BE2C (cell line): ENCODE measurements at regions not wholly inside any gene's neighbourhood (a gene's known extent, or its start where the extent isn't known, plus 50 kb on each side); places are given as distances from the start of the nearest gene placed in this dataset.
"Not testable (repeated sequence)": the region's sequence is repeated elsewhere in the genome, so short reads cannot be mapped to it uniquely, and the experiment has no call there.

ENCODE experiments used
- DNase-seq: peaks from one replicate; pipeline ENCODE4 v3.0.0-alpha.2; 2020
- H3K27me3 ChIP-seq: fragments of 250-450 bp; sonication (Bioruptor Pico); 2 replicates; pipeline ENCODE4 v1.5.1; 2020; ENCODE audit warnings: mild to moderate bottlenecking
- H3K36me3 ChIP-seq: fragments of 250-450 bp; sonication (Bioruptor Pico); 2 replicates; pipeline ENCODE4 v1.5.1; 2020; ENCODE audit warnings: mild to moderate bottlenecking
- H3K4me1 ChIP-seq: fragments of 250-450 bp; sonication (Bioruptor Pico); 2 replicates; pipeline ENCODE4 v1.5.1; 2020
- H3K4me3 ChIP-seq: 2 replicates; pipeline ENCODE4 v1.5.1; 2011; ENCODE audit warnings: low read depth, low read length
- H3K9me3 ChIP-seq: fragments of 250-450 bp; sonication (Bioruptor Pico); 2 replicates; pipeline ENCODE4 v1.5.1; 2020
- CTCF ChIP-seq: IDR thresholded peaks from 2 replicates; pipeline ENCODE4 v1.5.1; 2012; ENCODE audit warnings: mild to moderate bottlenecking, low read depth, low read length

- Histone ChIP-seq H3K27me3 (no peaks in the 10 kb centered on the region), H3K9me3 (no peaks in the 10 kb centered on the region), H3K4me3 (no peak overlapping the region), H3K36me3 (no peaks in the 10 kb centered on the region), H3K4me1 (no peaks in the 10 kb centered on the region)
- TF ChIP-seq CTCF = no peak
- DNase-seq = no peak
Observed at GRCh38 chr14:89743828-89744227, 210.7 kb downstream of the EFCAB11 start.

GRCh38 chr14:89740241-89740640 is 214.3 kb downstream of the EFCAB11 start:
- TF ChIP-seq CTCF = no peak
- no peaks in the 10 kb centered on the region for H3K36me3 ChIP-seq
- no peak overlapping the region for H3K4me3 ChIP-seq
- H3K27me3 ChIP-seq = no peaks in the 10 kb centered on the region
- no peaks in the 10 kb centered on the region for H3K4me1 ChIP-seq
- DNase-seq = no peak
- H3K9me3 ChIP-seq = no peaks in the 10 kb centered on the region

- Histone ChIP-seq H3K4me1 (no peaks in the 10 kb centered on the region), H3K9me3 (no peaks in the 10 kb centered on the region), H3K36me3 (no peaks in the 10 kb centered on the region), H3K4me3 (no peak overlapping the region), H3K27me3 (no peaks in the 10 kb centered on the region)
- no peak for TF ChIP-seq CTCF
- DNase-seq = no peak
Observed at GRCh38 chr14:89736881-89737280, 217.6 kb downstream of the EFCAB11 start.

GRCh38 chr14:89731396-89731933 is 223.1 kb downstream of the EFCAB11 start:
- no peaks in the 10 kb centered on the region for H3K36me3 ChIP-seq
- no peak overlapping the region for H3K4me3 ChIP-seq
- DNase-seq = no peak
- no peak for TF ChIP-seq CTCF
- no peaks in the 10 kb centered on the region for H3K9me3 ChIP-seq
- no peaks in the 10 kb centered on the region for H3K4me1 ChIP-seq
- H3K27me3 ChIP-seq = no peaks in the 10 kb centered on the region

GRCh38 chr14:89730687-89731086 is 223.8 kb downstream of the EFCAB11 start:
- no peak for TF ChIP-seq CTCF
- Histone ChIP-seq H3K4me1 (no peaks in the 10 kb centered on the region), H3K36me3 (no peaks in the 10 kb centered on the region), H3K4me3 (no peak overlapping the region), H3K27me3 (no peaks in the 10 kb centered on the region), H3K9me3 (no peaks in the 10 kb centered on the region)
- DNase-seq = no peak

- H3K4me1 ChIP-seq = no peaks in the 10 kb centered on the region
- H3K4me3 ChIP-seq = no peak overlapping the region
- no peaks in the 10 kb centered on the region for H3K36me3 ChIP-seq
- no peak for DNase-seq
- no peak for TF ChIP-seq CTCF
- H3K9me3 ChIP-seq = no peaks in the 10 kb centered on the region
- no peaks in the 10 kb centered on the region for H3K27me3 ChIP-seq
Observed at GRCh38 chr14:89728964-89729363, 225.6 kb downstream of the EFCAB11 start.

GRCh38 chr14:89726226-89726625 is 228.3 kb downstream of the EFCAB11 start:
- DNase-seq, H3K4me1 ChIP-seq, H3K9me3 ChIP-seq, H3K27me3 ChIP-seq, H3K36me3 ChIP-seq, H3K4me3 ChIP-seq: not testable (repeated sequence)
